Esophagus squamous epithelium (tissue), 4 donors: ENCODE measurements at regions not wholly inside any gene's neighbourhood (a gene's known extent, or its start where the extent isn't known, plus 50 kb on each side); places are given as distances from the start of the nearest gene placed in this dataset.

ENCODE experiments used
- POLR2A ChIP-seq, 4 donors: fragments of 450-650 bp; IDR thresholded peaks; one replicate each; pipeline ENCODE4 v1.6.1; 2017; ENCODE audit warnings: antibody characterized with exemption in 4 of 4, mild to moderate bottlenecking in 4 of 4, moderate library complexity in 3 of 4
- TF ChIP-seq, protein P1 (sequence below), 6 experiments: fragments of 450-650 bp in 4 of 6; fragments of 200-600 bp in 2 of 6; sonication (generic) in 2 of 6; IDR thresholded peaks; one replicate each; pipeline ENCODE4 v1.5.1; 2016 to 2019; ENCODE audit warnings: antibody characterized with exemption in 6 of 6, mild to moderate bottlenecking in 4 of 6, moderate library complexity in 4 of 6

DNA sequence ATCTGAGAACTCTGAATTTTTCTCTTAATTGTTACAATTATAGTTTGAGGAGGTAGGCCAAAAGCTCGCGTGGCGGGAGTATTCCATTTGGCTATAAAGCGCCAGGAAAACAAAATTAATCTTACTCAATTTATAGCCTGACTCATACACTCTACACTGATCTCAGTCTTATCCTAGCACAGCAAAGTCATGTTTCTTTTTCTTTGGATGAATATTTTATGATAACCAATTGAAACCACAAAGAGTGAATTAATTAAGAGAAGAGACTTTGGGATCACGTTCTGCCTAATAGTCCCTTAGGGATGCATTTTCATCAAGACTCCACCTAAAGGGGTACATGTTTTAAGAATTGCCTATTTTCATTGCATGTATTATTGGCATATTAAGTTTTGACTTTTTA is 420.8 kb downstream of the HGF start:
- TF ChIP-seq, protein P1, sequence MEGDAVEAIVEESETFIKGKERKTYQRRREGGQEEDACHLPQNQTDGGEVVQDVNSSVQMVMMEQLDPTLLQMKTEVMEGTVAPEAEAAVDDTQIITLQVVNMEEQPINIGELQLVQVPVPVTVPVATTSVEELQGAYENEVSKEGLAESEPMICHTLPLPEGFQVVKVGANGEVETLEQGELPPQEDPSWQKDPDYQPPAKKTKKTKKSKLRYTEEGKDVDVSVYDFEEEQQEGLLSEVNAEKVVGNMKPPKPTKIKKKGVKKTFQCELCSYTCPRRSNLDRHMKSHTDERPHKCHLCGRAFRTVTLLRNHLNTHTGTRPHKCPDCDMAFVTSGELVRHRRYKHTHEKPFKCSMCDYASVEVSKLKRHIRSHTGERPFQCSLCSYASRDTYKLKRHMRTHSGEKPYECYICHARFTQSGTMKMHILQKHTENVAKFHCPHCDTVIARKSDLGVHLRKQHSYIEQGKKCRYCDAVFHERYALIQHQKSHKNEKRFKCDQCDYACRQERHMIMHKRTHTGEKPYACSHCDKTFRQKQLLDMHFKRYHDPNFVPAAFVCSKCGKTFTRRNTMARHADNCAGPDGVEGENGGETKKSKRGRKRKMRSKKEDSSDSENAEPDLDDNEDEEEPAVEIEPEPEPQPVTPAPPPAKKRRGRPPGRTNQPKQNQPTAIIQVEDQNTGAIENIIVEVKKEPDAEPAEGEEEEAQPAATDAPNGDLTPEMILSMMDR (IDR thresholded peaks at IDR 0.05): no peak
- TF ChIP-seq POLR2A (IDR thresholded peaks at IDR 0.05): no peak
